GM21423 (cell line): ENCODE measurements at regions not wholly inside any gene's neighbourhood (a gene's known extent, or its start where the extent isn't known, plus 50 kb on each side); places are given as distances from the start of the nearest gene placed in this dataset.

Experiments
- ATAC-seq: cut with Tn5 transposase; IDR thresholded peaks from one replicate; pipeline ENCODE4 v1.9.1; 2021; ENCODE audit warnings: mild to moderate bottlenecking, moderate library complexity; ENCODE audit not compliant: unreplicated experiment

DNA sequence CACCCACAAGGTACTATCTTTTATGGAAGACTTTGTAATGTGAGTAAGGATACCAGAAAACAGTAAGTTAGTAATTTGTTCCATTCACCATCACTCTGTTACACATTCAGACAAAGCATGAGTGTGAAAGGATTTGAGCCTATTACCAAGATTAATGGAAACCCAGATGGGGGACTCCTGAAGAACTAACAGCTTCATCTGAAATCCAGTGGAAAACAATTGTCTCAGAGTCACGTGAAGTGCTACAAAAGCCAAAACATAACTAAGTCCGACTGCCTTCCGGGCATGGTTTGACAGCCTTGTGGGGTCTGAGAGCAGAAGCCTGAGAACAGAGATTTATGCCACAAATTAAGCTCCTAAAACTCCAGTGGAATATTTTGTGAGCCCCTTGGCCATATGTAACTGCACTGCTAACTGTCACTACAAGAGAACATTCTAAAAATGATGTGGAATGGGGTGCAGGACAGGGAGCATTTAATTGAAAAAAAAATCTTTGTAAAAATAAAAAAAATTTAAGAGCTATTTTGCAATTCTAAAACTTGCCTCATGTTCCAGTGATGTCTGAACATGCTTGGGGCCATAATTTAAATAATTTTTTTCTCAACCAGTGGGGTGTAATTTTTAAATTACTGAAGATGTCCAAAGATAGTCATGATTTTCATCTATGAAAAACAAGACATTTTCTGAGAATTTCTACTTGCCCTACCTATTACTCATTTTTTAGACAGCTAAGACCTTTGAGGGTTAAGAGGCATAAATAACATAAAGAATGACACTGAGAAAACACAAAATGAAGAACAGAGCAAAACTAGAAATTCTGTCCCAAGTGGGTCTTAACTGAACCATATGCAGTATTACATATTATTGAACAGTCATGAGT, 555.0 kb downstream of the INHBA start:
- no peak for ATAC-seq

DNA sequence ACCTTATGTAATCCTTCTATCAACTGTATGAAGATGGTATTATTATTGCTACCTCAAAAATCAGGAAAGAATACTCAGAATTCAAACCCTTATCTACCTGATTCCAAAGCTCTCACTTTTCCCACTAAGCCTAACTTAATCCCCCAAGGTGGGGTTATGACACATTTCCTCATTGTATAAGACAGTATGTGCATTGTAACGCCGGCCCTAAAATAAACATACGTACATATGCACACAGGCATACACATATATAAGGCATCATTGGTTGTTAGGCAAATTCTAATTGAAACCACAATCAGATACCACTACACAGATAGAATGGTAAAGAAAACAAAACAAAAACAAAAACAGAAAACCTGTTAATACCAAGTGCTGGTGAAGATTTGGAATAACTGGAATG, 556.5 kb downstream of the INHBA start:
- ATAC-seq, result no peak

DNA sequence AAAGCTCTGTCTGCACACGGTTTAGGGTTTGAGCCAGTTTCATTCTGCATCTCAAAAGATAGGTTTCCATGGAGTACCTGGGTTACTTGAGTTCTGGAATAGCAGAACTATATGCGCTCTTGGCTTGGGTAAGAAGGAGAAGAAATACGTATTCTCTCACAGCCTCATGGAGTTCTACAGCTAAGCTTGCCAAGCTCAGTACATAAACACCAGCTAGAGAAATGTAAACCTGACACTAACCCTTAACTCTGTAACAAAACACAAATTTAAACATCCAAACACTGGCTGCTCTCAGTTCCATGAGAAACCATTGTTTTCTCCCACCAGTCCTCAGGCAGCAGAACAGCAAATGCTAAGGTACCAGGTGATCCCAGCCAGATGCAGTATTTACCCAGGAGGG, 557.2 kb downstream of the INHBA start:
- ATAC-seq, result no peak

DNA sequence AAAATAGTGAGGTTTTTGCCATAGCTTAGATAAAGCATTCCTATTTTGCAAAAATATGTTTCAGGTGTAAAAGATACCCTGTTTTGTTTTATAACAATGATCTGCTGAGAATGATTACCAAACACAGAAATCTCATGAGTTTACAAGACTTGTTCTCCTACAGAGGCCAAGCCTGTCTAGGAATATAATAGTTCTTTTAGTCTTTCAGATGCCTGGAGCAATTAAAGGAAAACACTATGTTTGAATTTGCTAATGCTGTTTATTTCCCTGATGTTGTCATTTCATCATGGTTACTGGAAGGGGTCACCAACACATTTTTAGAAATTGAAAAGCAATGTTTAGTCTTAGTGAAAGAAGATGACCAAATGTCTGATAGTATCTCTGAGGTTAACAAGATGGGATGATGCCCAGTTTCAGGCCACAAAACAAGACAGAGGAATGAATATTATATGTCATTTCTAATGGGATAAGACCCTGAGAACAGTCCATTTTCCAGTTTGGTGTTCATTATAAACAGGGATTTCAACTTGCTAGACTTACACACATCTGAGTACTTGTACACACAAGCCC, 559.9 kb downstream of the INHBA start:
- no peak for ATAC-seq

DNA sequence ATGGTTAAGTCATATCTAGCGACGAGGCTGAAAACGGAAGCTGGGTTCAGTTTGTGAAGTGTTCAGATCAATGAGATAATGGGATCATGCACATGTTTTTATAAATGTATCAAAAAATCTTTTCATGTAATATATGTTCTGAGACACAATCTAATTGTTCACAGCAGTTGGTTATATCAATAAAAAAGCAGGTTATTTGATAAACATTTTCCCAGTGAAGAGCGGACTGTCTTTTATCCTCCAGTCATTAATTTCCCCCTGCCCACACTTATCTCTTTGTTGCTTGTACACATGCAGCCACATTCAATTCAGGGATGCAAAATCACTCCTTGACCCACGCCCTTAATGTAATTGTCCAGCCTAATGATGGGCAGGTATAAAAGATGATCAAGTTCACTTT, 563.1 kb downstream of the INHBA start:
- ATAC-seq, result no peak

DNA sequence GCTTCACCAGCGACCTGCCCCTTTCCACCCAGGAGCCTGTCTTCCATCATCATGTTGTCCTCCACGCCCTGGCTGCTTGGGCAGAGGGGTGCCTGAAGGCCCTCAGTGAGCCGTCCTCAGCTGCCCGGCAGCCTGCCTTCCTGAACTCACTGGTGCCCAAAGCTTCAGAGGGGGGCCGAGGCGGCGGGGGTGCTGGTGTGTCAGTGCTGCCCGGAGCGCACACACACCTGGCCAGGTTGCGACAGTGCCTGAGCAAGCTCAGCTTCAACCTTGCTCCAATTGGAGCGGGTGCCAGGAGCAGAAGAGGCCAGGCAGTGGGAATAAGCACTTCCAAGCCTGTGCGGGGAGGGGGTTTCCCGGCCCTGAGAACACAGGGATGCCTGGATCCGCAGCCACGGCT, 566.3 kb downstream of the INHBA start:
- ATAC-seq, result no peak

DNA sequence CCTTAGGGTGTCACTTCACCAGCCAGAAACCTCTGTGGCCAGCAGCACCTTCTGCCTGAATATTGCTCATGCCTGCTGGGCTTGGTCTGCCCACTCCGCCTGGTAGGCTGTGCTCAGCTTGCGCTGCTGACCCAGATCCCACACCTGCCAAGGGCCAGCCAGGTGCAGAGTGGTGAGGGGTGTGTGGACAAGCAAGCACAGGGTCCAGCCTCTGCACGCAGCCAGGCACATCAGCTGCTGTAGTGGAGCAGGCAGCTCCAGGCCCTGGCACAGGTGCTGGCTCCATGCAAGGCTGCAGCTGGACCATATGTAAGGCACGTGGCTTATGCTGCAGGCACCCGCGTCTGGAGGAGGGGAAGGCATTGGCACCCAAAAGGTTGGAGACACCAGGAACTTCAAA, 567.4 kb downstream of the INHBA start:
- no peak for ATAC-seq

DNA sequence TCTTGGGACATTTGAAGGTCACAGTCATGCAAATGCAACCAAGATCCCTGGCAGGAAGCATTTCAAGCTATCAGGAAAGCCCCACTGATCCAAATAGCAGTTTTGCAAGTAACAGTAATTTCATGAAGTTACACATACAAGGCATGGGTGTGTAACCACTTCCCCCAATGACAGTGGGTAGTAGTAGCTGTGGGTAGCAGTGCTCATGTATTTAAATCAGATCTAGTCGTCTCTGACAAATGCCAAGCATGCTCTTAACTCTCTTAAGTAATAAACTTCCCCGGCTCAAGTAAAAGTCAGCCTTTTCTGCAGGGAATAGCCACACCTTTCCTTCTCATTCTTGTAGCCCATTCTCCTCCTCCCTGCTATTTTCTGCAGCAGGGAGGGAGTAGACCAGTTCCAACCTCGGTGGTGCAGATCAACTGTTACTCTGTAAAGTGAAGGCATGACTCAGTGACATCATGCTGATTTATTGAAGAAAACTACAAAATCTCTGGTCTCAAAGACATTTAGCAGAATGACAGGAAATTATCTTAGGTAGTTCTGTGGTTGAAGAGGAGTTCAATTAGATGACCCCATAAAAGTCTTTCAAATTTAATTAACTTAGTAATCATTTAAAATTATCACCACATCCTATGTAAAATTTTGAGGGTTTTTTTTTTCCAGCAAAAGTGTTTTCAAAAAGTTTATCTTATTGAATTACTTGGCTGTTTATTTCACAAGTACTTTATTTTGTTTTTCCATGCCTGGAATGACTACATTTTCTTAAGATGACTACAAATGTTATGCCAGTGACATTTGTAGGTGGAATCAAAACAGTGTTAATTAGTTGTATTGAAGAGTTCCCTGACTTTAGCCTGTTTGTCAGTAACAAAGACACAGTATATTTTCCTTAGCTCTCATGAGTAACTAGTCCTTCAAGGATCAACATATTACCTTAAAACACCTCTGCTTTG, 568.3 kb downstream of the INHBA start:
- ATAC-seq, result peak; percentile 81

DNA sequence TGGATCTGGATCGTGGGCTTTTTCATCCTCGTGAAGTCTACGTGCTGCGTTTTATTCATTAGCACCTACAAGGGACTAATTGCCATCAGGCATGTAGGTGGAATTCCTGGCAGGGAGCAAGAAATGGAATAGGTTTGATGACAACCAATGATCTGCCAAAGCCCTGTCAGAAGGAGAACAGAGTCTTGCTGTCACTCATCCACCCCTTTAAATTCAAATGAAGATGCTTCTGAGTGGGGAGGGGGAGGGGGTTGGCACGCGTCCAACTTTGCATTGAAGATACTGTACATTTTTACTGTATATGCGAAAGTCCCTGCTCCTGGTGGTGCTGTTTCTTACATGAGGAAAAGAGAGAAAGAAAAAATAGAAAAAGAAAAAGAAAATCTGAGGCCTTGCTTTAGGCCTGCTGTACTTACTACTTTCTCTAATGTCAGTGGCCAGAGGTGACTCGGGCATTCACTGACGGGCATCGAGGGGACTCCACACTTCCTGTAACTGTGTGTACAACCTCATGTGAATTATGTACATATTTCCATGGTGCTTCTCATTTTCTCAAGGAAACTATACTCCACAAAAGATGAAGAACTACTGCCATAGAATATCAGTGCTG, 569.1 kb downstream of the INHBA start:
- ATAC-seq, result peak; percentile 37

DNA sequence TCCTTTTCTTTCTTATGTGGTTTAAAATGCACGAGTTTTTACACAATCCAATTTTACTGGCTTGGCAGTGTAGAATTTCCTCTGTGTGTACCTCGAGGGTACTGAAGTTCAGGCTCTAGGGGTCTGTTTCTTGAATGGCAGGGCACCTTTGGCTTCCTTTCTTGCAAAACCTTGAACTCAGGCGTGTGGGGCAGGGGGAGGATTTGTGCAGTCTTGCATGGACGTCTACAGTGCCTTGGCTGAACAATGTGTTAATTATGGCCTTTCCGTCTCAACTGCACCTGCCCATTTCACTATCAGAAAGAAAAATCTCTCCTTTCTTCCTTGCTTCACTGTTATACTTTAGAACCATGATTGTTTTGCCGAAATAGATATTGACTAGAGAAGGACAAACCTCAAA, 570.9 kb downstream of the INHBA start:
- ATAC-seq, result no peak

DNA sequence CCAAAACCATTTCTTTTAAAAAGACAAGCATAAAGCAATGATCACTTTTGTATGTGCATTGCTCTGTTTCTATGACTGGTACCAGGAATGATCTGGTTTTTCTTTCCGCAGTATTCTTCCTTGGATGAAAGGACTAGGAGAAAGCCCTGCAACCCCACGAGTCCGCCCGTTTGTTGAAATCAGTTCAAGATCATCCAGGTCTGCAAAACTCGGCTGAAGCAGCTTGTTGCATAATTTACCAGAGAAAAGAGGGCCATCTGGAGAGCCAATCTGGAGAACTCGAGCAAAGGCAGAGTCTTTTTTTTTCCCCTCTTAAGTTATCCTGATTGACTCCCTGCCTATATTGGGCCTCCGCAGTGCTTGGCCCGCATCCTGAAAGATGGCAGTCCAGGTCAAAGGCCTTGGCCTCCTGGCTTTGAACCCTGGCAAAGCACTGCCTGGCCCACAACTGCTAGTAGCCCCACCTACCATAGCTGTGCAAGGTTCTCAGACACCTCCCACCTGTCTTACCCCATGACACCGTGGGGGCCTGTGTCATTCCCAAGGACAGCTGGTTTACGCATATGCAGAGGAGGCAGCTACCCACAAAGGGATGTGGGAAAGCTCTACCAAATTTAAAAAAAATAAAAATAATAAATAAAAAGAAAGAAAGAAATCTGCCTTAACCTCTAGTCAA, 572.2 kb downstream of the INHBA start:
- ATAC-seq, result no peak

DNA sequence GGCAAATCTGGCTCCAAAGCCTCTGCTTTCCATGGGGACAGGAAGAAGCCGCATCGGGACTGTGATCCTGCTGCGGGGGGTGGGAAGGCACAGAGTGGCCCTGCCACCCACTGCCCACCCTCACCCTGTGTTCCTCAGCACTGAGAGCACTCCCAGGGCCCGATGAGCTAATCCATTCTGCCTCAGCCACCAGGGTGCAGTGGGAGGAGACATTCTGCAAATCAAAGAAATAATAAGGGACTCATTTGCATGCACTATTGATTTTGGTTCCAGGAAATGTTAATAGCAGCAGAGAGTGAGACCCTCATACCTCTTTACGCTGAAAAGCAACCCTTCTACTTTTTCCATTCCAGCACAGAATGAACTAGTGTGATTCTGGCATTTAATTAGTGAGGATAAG, 572.8 kb downstream of the INHBA start:
- no peak for ATAC-seq

DNA sequence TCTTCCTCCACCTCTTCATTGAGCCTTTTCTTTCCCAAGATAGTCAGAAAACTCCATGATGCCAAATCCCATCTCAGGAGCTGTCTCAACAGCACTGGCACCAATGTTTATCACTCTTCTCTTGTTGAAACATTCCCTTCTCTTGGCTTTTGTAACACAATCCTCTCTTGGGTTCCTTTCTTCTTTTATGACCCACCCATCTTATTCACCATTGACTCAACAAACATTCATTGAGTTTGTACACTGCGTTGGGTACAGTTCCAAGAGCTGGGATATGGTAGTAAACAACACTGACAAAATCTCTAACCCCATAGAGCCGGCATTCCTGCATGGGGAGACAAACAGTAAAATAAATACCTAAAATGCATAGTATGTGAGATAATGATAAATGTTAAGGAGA, 577.5 kb downstream of the INHBA start:
- ATAC-seq, result no peak

DNA sequence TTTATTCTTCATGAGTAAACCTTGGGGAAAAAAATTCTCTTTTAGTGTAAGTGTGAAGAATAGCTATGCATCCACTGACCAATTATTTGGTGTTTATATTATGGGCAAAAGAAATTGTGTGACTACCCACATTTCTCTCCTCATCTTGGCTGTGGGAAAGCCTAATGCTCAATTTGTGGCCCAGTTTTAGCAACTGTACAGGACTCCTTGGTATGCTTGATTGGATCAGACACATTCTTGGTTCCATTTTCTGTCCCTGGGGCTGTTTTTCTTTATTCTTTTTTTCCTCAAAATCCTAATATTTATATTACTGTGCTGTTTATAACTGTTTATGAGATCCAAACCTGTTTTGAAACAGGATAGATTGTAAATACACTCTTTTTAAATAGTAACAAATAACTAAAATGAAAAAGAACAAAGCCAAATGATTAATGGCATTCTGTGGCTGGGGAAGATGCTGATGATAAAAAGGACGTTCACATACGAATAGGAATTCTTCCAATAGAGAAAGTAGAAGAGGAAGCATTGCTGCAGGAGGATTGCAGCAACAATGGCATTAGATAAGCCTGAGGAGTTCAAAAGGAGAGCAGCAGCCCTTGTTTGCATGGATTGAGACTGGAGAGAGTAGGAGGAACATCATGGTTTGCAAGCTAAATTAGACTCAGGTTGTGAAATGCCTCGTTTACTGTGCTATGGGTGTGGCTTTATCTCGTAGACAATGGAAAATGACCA, 580.5 kb downstream of the INHBA start:
- no peak for ATAC-seq

DNA sequence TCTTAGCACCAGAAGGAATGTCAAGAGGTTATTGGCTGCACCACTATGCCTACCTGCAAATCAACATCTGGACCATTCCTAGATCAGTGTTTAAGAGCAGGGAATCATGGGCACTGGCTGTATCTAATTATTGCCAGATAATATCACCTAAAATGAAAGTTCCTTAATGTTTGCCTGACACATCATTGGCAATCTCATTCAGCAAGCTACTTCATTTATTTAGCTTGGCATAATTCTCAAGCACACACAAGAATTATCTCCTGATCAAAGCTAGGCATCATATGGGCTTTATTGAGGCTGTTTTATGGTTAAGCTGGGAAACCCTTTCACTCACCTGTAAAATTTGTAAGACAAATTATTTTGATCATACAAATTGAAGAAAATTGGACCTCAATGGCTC, 581.7 kb downstream of the INHBA start:
- ATAC-seq, result no peak

DNA sequence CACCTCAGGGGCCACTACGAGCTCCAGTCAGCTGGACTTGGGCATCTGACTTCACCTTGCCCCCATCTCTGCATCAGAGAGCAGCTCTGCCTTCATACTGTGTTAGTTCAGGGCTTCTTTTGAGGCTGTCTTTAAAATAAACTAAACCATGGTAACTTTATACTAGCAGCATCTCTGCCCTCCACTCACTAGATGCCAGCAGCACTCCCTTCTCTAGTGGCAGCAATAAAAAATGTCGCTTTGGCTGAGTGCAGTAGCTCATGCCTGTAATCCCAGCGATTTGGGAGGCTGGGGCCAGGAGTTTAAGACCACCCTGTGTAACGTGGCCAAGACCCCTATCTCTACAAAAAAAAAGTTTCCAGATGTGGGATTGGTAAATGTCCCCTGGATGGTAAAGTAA, 584.4 kb downstream of the INHBA start:
- ATAC-seq, result no peak

DNA sequence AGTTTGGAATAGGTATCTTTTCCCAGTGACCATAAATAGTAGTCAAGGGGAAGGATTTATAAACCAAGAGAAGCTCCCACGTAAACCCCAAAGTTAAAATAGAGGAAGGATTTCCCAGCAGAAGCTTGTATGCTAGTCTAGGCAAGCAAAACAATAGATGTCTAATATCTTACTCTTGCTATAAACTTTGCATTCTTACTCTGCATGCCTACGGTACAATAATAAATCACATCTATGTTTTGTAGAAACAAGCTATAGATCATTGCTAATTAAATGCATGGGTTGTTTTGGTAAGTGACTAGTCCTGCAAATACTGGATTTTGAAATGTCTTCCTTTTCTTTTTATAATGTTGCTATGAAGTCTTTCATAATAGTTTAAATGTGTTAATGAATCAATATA, 585.5 kb downstream of the INHBA start:
- no peak for ATAC-seq

DNA sequence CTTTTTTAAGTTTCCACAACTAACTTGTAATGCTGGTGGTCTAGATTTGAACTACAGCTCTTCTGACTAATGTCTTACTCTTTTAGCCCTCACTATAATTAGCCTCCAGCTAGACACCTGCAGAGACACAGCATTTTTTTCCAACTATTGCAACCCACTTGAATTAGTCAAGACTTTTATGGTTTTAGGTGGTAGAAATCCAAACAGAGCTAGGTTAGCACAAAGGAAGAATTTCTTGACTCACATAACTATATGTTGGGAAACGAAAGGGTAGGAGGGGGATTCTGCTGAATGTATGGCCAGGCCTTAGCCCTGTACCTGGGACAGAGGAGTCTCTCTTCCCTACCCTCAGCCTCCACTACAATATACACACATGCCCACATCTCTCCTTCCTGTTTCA, 586.1 kb downstream of the INHBA start:
- ATAC-seq, result no peak

DNA sequence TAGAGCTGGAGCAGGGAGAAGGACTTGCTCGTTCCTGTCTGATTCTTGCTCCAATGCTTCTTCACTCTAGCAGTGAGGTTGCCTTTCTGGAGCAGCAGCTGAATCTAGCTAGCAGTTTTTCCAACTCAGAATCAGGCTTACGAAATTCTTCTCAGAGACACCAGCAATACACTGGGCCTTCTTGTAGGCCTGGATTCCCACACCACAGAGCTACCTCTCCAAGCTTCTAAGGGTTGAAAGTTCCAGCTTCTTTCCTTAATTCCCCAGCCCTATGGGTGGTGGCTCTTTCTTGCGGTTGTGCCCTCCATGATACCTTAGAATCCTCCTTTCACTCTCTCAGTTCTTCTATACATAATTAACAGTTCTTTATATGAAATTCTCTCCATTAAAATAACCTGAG, 586.6 kb downstream of the INHBA start:
- no peak for ATAC-seq

DNA sequence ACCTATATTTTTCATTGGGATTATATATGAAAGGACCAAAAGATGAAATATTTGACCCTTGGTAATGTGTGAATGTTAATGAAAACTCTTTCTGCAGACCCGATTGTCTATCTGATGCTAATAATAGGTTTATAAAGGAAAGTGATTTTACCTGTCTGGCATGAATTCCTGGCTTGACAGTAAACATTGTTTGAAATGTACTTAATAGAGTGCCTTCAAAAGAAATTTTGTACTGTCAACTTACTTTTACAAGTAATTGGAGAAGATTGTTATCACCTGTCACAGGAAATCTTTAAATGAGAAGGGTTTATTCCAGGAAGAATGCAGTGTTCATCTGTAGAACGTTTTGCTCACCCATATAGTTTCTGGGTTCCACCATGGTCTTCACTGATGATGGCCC, 588.2 kb downstream of the INHBA start:
- ATAC-seq, result no peak
